ENCODE measurements at regions not wholly inside any gene's neighbourhood (a gene's known extent, or its start where the extent isn't known, plus 50 kb on each side); places are given as distances from the start of the nearest gene placed in this dataset.

- CTCF ChIA-PET, result interaction anchor here (0.7 kb wide), 1 partner anchor 47 kb away, joined by 3 read pairs; no protein-coding TSS in a partner anchor
These were observed 521.5 kb upstream of the DDX18 start for GRCh38 chr2:117293012-117293411.

More at GRCh38 chr2:117293012-117293411, 521.5 kb upstream of the DDX18 start:
- H3K14ac ChIP-seq (replicated peaks; ENCODE audit: low read depth, low read length), result no peak overlapping the region
- TF ChIP-seq USF2 (IDR thresholded peaks at IDR 0.05; ENCODE audit: low read depth, low read length) (no peak), CEBPB (IDR thresholded peaks at IDR 0.05; ENCODE audit: low read depth, low read length) (no peak), MXI1 (IDR thresholded peaks at IDR 0.05; ENCODE audit: borderline replicate concordance, low read depth, low read length) (no peak), CTCF (conservative IDR thresholded peaks at IDR 0.05; ENCODE audit: low read depth, low read length) (no peak), RAD21 (IDR thresholded peaks at IDR 0.05; ENCODE audit: low read length) (no peak), RFX5 (IDR thresholded peaks at IDR 0.05; ENCODE audit: low read depth, low read length) (no peak), SMC3 (IDR thresholded peaks at IDR 0.05; ENCODE audit: low read depth, low read length) (no peak), ELK1 (IDR thresholded peaks at IDR 0.05; ENCODE audit: borderline replicate concordance, low read depth, low read length) (no peak), BHLHE40 (IDR thresholded peaks at IDR 0.05; ENCODE audit: low read depth, low read length) (no peak), MAFK (IDR thresholded peaks at IDR 0.05; ENCODE audit: low read depth, low read length) (no peak), CHD1 (IDR thresholded peaks at IDR 0.05; ENCODE audit: low read depth, low read length) (no peak), MAZ (IDR thresholded peaks at IDR 0.05; ENCODE audit: borderline replicate concordance, low read depth, low read length) (no peak), NFE2L2 (IDR thresholded peaks at IDR 0.05; ENCODE audit: low read depth, low read length) (no peak), RCOR1 (IDR thresholded peaks at IDR 0.05; ENCODE audit: insufficient replicate concordance, low read length) (no peak), FOS (IDR thresholded peaks at IDR 0.05; ENCODE audit: low read depth, low read length) (no peak), POLR2A (IDR thresholded peaks at IDR 0.05; ENCODE audit: low read depth, low read length) (no peak)
- H2AFZ ChIP-seq (replicated peaks; ENCODE audit: low read length, poor library complexity), result no peak overlapping the region
- H3K4me1 ChIP-seq (ENCODE audit: control insufficient read depth, insufficient read depth, low read length), result no peaks in the 10 kb centered on the region
- DNase-seq (no peak), ATAC-seq (ENCODE audit: low read depth) (no peak)
- H3K36me3 ChIP-seq (ENCODE audit: control insufficient read depth, insufficient read depth, low read length), result no peaks in the 10 kb centered on the region
- WGBS, 2 experiments (ENCODE audit: extremely low coverage in 2 of 2, insufficient read length in 1 of 2), result 60% methylated on average over 1 of the region's 1 CpG; no CpG with 5 or more reads in 1 of the 2 experiments
- no peak overlapping the region for H2BK15ac ChIP-seq (ENCODE audit: low read depth, low read length)
- no peak overlapping the region for H3K23ac ChIP-seq (ENCODE audit: low read depth, low read length)
- H3K4me3 ChIP-seq (ENCODE audit: insufficient read depth, low read depth, low read length), result no peak overlapping the region
- H3K9ac ChIP-seq (ENCODE audit: low read depth, low read length), result no peak overlapping the region
- H2AK5ac ChIP-seq (ENCODE audit: low read depth, low read length), result no peak overlapping the region
- no peak overlapping the region for H2BK120ac ChIP-seq (ENCODE audit: low read depth, low read length)
- H3K79me1 ChIP-seq (ENCODE audit: low read depth in 1 of 2, low read length in 2 of 2), result no peaks in the 10 kb centered on the region
- no peak overlapping the region for H4K8ac ChIP-seq (ENCODE audit: low read depth in 2 of 2, low read length in 2 of 2)
- H3K18ac ChIP-seq (ENCODE audit: low read depth, low read length), result no peak overlapping the region
- H3K4ac ChIP-seq (ENCODE audit: low read depth, low read length), result no peak overlapping the region
- BruUV-seq (replicated peaks), result no TSS peak
- no peak overlapping the region for H3K4me2 ChIP-seq (ENCODE audit: low read depth, low read length)
- peaks cover 4% of the 10 kb centered on the region; the same call in 1 of the 2 replicates for H3K9me3 ChIP-seq (ENCODE audit: control insufficient read depth, insufficient read depth, low read length)
- no peaks in the 10 kb centered on the region for H3K27me3 ChIP-seq (ENCODE audit: control insufficient read depth, insufficient read depth, low read length)
- in situ Hi-C loops (cut with MboI; ENCODE audit: low sequenced_read_pairs), result no loop called here
- no peaks in the 10 kb centered on the region for H4K20me1 ChIP-seq (ENCODE audit: insufficient read depth, low read length)
- POLR2A ChIA-PET (ENCODE audit: unreplicated experiment), result no interaction called here
- H3K27ac ChIP-seq (ENCODE audit: insufficient read depth, low read length), result no peak overlapping the region
- no peaks in the 10 kb centered on the region for H3K9me1 ChIP-seq (ENCODE audit: insufficient read depth, low read length)
- dilution Hi-C loops (cut with HindIII; ENCODE audit: low sequenced_read_pairs, unreplicated experiment), result no loop called here
- H2BK20ac ChIP-seq (ENCODE audit: low read depth, low read length), result no peak overlapping the region
- H2AK9ac ChIP-seq (replicated peaks; ENCODE audit: low read depth, low read length, poor library complexity), result no peak overlapping the region
- no peak overlapping the region for H4K5ac ChIP-seq (ENCODE audit: low read depth, low read length)
- intact Hi-C loops (cut with micrococcal nuclease), result no loop called here
- no peak overlapping the region for H3K56ac ChIP-seq (ENCODE audit: extremely low read depth, insufficient read depth, low read length)
- H2BK5ac ChIP-seq (ENCODE audit: low read depth, low read length, poor library complexity, severe bottlenecking), result no peak overlapping the region
- no peak overlapping the region for H4K91ac ChIP-seq (ENCODE audit: insufficient read depth, low read depth, low read length)
